ENCODE measurements at regions not wholly inside any gene's neighbourhood (a gene's known extent, or its start where the extent isn't known, plus 50 kb on each side); places are given as distances from the start of the nearest gene placed in this dataset.

DNA sequence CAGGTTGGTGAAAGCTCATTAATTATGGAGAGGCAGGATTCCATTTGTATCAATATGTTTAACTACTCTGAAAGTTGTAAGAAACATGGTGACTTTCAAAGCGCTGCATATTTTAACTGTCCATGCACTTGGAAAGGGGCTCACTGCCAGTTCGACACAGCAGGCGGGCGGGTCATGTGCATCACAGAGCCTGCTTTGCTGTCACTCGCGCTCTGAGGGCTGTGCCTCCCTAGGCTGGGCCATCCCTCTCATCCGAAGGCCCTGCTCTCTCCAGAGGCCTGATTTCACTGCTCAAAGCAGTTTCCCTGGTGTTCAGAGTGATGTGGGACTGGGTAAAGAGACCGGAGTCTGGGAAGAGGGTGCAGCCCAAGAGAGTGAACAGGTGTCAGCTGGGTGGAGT is 422.0 kb upstream of the MON1B start:
- TF ChIP-seq POLR2A (IDR thresholded peaks at IDR 0.05; ENCODE audit: extremely low read depth, insufficient read length) = no peak
- TF ChIP-seq, protein P1, sequence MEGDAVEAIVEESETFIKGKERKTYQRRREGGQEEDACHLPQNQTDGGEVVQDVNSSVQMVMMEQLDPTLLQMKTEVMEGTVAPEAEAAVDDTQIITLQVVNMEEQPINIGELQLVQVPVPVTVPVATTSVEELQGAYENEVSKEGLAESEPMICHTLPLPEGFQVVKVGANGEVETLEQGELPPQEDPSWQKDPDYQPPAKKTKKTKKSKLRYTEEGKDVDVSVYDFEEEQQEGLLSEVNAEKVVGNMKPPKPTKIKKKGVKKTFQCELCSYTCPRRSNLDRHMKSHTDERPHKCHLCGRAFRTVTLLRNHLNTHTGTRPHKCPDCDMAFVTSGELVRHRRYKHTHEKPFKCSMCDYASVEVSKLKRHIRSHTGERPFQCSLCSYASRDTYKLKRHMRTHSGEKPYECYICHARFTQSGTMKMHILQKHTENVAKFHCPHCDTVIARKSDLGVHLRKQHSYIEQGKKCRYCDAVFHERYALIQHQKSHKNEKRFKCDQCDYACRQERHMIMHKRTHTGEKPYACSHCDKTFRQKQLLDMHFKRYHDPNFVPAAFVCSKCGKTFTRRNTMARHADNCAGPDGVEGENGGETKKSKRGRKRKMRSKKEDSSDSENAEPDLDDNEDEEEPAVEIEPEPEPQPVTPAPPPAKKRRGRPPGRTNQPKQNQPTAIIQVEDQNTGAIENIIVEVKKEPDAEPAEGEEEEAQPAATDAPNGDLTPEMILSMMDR (IDR thresholded peaks at IDR 0.05; ENCODE audit: low read depth, low read length) = no peak
- no peak for TF ChIP-seq MYC (IDR thresholded peaks at IDR 0.05; ENCODE audit: low read depth, low read length)
